ENCODE measurements at regions not wholly inside any gene's neighbourhood (a gene's known extent, or its start where the extent isn't known, plus 50 kb on each side); places are given as distances from the start of the nearest gene placed in this dataset.

DNA sequence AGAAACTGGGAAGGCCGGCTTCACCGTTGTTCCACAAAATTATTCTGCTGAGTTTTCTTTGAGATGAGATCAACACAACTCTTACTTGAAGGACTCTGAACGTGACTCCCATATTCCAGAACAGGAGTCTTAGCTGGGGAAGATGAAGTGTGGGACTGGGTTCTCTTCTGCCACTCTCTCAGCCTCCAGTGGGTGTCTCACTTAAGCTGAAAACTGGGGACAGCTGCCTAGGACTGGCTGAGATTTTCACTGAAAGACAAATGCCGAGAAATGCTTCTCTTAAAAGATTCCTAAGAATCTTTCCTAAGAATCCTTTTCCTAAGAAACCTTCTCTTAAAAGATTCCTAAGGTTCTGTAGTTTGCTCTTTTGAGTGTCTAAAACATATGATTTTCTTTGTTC is 156.6 kb upstream of the LHCGR start:
- DNase-seq (ENCODE audit: low read depth), result no peak

DNA sequence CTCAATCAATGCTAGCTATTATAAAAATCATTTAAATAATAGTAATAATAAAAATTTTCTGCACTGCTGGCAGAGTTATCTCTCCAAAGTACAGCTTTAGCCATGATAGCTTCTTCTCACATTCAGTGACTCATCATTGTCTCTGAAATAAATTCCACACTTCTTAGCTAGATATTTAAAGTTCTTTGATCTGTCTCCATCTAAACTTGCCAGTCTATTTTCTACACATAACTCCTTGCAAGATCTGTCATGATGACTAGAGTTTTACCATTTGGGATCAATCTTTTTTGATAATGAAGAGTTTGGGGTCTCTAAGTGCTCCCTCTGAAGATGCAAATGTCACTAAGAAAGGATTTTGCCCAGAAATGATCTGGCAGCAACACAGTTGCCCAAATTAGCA is 155.4 kb upstream of the LHCGR start:
- DNase-seq (ENCODE audit: low read depth), result no peak

DNA sequence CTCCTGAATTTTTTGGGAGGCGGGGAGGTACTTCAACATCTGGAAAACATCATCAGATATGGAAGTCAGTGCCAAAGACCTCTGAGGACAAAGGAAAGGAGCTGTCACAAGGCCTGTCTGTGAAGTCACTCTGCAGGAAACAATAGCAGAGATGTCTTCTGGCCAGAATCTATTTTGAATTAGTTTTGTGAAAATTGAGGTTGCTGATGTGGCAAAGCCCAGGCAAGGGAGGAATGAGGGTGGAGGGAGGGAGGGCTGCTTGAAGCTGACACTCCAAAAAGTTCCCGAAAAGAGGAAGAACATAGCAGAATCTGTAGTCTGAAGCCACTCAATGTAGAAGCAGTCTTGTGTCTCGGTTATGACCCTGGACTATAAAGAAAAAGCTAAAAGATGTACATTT is 151.1 kb upstream of the LHCGR start:
- DNase-seq (ENCODE audit: low read depth), result no peak

DNA sequence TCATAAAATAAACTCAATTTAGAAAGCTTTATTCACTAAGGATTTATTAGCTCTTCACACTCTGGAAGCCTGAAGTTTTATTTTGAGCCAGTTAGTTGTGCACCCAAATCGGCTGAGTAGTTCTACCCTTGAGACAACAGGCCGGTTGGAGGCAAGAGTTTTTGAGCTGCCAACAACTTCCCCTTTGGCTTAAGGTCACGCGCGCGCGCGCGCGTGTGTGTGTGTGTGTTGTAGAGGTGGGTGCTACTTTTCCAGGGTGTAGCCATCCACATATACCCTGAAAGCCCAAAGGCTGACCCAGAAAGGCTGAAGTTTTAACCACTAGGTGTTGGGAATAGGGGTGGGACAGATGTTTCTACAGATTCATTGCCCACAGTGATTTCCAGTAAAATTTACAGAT is 150.2 kb upstream of the LHCGR start:
- no peak for DNase-seq (ENCODE audit: low read depth)

DNA sequence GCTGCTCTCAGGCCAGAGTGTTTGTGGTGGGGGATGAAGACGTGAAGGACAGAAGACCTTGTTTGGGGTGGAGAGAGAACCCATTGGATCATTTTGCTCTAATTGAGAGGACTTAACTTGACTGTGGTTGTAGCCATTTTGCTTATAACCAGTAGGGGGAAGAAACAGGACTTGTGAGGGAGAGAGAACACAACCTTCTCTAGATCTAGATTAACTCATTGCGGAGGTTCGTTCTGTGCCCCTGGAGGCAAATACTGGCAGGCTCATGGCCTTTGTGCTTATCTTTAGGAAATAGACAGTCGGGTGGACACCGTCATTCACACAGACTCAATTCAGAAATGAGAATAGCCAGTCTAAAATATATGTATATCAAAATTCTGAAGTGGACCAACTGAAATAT is 147.0 kb upstream of the LHCGR start:
- no peak for DNase-seq (ENCODE audit: low read depth)

DNA sequence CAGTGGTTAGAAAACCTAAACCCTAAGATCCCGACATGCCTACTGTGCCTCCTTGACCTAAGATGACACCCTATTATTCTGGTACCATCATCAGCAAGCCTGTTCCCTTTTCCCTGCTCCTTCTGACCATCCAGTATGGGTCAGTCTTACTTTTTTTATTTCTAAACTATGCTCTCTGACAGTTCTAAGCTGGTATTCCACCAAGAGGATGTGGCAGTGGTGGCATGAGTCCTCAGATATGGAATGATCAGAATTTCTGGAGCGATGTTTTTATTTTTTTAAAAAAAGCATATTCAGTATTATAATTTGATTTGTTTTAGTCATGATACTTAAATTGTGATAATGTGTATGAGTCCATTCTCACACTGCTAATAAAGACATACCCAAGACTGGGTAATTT is 145.9 kb upstream of the LHCGR start:
- DNase-seq (ENCODE audit: low read depth), result peak; percentile 19

DNA sequence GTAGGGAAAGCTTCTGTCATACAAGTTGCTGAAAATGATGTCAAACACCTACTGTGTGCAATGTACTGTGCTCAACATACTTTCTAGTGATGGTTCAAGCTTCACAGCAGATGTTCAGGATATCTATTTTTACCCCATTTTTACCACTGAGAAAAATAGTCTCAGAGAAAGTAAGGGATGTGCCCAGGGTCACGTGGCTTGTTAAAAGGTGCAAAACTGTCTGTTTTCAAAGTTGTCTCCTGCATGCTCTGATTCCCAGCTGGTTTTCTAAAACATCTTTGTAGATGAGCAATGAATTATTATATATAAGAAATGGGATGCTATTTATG is 145.5 kb upstream of the LHCGR start:
- DNase-seq (ENCODE audit: low read depth), result no peak

DNA sequence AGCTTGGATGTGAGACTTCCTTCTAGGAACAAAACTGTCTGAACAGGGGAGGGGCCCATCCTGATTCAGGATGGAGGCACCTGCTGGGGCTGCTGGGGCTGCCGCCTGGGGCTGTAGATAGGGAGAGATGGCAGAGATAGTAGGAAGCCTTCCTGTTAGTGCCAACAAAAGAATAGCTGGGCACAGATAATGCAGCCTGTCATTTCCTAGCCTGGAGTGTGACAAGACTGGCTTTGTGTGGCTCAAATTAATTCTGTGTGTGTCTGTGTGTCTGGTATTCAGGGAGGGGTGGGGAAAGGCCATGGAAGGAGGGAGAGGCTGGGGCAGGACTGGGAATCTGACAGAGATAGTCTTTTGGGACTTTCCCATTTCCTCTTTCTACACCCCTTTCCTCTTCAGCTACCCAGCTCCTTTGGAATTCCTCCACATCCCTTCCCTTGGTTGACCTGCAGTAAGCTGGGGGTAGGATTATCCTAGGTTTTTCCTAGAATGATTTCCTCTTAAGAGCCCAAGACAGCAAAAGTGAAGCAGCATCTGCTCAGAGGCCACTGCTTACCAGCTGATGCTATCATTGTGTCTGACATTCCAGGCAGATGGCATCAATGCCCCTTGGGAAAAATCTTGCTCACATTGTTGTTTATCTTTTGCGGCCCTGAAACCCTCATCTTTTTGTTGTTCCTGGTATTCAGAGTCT is 144.9 kb upstream of the LHCGR start:
- peak; percentile 74 for DNase-seq (ENCODE audit: low read depth)

DNA sequence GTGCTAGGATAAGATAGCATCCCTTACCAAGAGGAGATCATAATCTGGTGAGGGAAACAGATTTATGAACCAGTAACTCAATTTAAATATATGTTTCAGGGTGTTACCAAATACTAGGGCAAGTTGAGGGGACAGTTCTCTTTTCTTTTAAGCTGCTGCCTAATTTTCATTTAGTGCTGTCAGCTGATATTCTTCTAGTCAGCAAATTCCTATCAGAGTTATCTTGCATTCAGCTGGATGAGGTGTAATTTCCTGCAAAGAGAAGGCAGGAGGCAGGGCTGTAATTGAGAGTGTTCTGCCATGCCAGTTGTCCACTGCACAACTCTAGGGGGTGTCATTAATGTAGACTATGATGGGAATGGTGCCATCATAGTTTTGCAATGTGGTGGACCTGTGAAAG is 141.3 kb upstream of the LHCGR start:
- no peak for DNase-seq (ENCODE audit: low read depth)

DNA sequence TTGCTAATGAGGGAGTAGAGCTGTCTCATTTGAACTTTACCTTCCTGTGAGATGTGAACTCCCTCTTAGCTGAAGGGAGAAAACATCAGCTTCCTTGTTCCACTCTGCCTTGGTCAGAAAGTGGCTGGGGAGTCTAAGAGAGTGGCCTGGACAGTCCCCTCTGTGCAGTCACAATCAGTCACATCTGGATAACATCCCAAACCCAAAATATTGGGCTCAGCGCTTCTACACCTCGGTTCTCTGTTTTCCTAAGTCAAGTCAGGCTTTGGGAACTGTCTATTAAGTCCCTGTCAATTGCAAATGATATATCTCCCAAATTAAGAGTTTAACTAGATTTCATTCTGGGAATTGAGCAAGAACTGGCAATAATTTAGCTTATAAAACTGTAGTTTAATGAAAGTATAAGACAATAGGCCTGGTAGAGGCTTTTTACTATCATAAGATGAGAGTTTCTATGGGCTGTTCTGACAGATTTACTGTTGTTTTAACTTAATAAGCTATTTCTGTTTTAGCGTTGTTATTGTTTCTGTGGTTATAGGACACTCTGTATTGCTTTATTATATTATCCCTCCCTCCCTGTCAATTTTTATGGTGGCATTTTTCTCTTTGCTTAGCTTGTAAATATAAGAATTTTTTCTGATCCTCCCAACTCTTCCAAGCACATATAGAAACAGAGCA is 135.1 kb upstream of the LHCGR start:
- DNase-seq (ENCODE audit: low read depth), result no peak

DNA sequence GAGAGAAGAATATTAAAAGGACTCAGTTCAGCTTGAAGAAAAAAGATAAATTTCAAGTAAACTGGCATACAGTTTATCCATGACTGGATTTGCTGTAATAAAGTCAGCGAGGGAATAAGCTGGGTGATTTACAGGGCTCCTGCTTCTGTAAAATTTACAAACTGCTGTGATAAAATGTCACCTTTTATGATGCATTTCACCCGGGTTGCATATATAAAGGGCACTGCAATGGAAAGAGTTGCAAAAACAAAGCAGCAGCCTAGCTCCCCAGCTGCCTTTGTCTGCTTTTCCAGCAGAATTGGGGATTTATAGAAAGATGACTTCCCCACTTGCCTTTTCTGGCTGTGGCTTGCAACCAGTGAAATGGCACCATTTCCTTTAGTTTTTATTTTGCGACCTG is 132.5 kb upstream of the LHCGR start:
- no peak for DNase-seq (ENCODE audit: low read depth)

DNA sequence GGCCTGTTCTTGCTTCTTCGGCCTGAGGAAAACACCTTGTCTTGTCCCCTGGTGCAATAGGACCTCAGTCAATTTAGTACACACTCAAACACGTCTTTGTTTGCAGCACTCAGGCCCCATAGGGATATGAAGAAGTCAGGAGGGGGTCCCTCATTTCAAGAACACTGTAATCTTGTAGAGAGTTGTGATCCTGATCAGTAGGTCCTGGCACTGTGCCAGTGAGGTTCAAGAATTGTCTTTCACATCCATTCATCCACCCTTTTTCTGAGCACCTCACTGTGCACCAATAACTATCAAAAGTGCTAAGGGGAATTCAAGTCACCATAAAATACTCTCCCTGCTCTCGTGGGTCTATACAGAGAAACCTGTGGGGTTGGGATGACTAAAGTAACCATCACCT is 131.4 kb upstream of the LHCGR start:
- no peak for DNase-seq (ENCODE audit: low read depth)

DNA sequence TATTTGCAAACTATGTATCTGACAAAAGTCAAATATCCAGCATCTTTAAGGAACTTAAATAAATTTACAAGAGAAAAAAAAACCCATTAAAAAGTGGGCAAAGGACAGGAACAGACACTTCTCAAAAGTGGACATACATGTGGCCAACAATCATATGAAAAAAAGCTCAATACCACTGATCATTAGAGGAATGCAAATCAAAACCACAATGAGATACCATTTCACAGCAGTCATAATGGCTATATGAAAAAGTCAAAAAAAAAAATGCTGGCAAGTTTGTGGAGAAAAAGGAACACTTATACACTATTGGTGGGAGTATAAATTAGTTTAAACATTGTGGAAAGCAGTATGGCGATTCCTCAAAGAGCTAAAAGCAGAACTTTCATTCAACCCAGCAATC is 130.3 kb upstream of the LHCGR start:
- DNase-seq (ENCODE audit: low read depth), result no peak

DNA sequence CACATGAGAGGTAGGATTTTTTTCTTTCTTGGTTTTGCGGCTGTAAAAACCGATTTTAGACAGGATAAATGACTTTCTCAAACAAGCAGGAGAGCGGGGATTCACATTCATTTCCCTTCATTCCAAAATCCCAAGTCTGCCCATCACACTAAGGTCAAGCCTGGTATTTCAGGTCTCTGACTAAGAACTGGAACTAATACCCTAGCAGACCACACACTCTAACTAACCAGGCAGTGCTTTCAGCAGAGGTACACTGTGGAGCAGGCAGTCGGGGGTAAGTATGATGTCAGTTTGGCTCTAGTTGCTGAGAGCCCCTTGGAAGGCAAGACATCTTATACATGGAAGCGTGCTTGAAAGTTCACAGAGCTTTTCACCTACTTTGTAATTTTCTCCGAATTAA is 128.1 kb upstream of the LHCGR start:
- DNase-seq (ENCODE audit: low read depth), result no peak

DNA sequence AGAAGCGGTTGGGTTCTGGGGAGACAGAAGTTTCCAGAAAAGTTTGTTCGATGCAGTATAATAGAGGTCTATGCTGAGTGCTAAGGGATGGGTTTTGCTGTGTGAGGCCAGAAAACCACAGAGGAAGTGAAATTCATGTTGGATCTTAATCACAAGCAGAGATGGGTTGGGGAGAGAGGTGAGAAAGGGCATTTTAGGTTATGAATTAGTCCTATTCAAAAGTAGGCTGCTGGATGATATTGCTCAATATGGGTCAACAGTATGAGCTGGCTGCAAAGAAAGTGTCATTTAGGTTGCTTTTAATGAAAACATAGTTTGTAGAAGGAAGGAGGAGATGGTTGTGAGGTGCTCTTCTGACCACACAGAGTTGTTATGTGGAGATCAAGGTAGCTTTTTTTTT is 118.8 kb upstream of the LHCGR start:
- no peak for DNase-seq (ENCODE audit: low read depth)

DNA sequence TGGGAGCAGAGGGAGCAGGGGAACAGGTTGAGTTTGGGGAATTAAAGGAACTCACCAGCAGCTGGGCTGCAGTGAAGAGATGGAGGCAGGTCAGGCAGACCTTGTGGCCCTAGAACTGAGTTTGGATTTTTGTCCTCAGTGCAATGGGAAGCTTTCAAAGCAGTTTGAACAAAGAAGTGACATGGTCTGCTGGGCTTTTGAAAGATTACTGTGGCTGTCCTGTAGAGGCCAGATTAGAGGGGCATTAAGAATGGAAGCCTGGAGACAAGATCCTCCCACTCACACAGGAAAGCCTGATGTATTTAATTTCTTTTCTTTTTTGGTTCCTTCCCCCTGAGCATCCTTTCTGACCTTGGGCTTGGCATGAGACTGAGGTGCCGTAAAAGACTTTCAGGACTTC is 118.1 kb upstream of the LHCGR start:
- no peak for DNase-seq (ENCODE audit: low read depth)

DNA sequence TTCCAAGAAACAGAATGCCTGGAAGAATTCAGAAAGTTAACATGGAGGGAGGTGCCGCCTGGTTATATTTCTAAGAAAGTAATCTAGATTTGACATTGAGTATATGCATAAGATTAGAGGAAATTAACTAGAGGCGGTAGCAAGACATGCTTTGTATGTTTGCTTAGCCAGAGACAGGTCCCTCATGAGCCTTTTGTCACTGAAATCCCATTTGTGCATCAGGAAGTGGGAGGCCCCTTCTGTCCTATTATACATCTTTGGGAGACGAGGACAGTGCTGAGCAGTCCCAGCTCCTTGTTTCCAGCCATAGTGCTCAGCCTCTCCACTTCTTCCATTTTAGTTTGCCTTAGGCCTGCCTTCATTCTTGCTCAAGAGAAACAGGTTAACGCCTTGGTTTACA is 115.4 kb upstream of the LHCGR start:
- no peak for DNase-seq (ENCODE audit: low read depth)

DNA sequence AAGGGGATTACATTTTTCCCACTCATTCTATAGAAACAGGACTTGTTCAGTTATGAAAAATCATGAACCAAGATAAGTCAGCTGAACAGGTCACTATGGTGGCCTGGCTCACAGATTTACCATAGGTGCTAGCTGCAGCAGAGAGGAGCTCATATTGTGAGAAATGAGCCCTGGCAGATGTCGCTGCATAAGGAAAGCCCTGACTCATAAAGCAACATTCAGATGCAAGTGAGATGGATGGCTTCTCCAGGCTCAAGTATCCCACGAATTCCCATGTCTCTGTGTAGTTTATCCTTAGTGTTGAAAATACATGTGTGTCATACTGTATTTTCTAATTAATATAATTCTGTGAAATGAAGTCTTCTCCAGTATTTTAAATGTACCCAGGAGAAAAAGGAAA is 115.0 kb upstream of the LHCGR start:
- no peak for DNase-seq (ENCODE audit: low read depth)

DNA sequence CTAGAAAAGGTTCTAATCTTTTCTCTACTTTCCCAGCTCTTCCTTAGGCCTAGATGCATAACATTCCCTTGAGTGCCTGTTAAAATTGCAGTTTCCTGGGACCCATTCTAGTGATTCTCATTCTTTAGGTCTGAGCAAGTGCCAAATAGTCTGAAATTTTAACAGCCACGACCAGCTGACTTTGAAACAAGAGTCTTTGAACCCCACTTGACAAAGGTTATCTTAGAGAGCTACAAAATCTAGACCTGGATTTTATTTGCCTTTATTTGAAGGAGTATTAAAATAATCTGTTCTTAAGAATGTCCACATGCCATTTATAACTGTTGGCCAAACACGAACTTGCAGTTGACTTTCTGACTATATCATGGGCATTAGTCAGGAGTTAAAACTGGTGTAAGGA is 110.2 kb upstream of the LHCGR start:
- no peak for DNase-seq (ENCODE audit: low read depth)

DNA sequence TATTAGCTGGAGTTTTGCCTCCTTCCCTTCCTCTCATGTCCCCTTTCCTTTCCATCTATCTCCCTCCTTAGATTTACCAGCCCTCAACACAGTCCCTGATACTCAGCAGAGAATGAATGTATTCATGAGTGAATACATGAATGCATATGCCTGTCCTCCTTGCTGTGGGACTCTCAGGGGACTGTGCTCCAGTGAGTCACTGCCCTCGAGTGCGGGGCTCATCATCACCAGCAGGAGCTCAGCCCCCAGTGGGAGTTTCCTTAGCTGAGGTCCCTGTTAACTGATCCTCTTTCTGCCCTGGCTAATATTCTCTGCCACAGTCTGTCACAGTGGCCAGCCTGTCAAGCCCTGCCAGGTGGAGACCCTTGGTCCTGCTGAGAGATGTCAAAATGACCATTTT is 104.9 kb upstream of the LHCGR start:
- DNase-seq (ENCODE audit: low read depth), result no peak

DNA sequence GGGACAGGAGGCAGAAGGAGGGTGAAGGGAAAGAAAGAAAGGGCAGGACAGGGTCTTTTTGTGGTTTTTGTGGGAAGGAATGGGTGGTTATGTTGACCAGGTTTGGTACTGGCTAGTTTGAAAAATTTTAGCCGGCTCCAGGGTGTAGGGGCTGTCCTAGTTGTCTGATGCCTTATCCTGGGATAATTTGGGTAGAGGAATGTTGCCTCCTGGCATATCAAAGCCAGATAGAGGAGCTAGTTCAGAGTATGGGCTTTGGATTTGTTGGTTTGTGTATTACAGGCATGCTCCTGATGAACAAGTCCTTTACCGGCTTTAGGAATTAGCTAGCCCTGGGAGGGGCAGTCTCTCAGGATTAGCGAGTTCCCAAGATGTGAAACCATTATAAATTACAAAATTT is 101.1 kb upstream of the LHCGR start:
- no peak for DNase-seq (ENCODE audit: low read depth)

DNA sequence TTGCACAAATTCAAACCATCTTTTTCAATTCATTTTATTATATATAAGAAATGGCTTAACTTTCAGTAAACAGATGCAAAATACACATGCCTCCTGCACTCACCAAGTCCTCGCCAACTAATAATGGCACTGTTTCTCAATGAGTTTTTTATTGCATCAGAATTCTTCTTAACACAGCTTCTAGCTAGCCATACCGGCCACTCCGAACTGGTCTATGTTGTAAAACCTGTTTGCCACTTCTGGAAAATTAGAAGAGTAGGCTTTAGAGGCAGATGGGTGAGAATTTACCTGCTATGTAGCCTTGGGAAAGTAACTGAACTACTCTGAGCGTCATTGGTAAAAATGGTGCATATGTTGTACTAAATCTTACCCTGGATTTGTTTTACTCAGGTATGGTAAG is 100.6 kb upstream of the LHCGR start:
- DNase-seq (ENCODE audit: low read depth), result no peak

DNA sequence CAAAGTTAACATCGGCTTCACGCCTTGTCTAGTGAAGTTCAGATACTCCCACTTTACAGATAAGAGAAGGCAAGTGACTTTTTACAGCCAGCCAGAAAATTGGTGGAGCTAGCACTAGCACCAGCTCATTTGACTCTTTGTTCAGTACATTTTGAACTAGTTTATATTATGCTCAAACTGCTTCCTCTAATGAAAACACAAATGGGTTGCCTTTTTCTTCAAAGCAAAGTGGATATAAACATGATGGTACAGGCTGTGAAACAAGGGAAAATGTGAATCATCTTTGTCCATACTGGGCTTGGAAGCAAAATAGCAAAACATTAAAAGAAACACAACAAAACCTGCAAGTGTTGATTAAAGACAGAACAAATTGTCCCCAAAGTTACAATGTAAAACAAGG is 99.6 kb upstream of the LHCGR start:
- DNase-seq (ENCODE audit: low read depth), result no peak

DNA sequence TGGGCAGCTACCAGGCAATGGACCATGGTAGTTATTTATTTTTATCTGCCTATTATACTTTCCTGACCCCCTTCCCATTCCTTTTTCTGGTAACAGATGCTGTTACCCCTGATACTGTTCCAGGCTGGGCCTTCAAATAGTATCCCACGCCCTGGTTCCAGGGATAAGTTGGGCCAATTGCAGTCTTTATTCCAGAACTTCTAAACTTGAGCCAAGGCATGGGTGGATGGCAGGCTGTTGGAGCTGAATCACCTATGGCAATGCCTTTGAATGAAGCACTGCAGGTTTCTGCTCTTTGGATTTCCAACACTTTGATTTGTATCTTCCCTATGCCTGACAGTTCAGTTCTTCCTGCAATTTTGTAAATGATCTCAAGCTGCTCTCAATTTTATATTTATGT is 99.2 kb upstream of the LHCGR start:
- DNase-seq (ENCODE audit: low read depth), result no peak
